ENCODE measurements at regions not wholly inside any gene's neighbourhood (a gene's known extent, or its start where the extent isn't known, plus 50 kb on each side); places are given as distances from the start of the nearest gene placed in this dataset.

DNA sequence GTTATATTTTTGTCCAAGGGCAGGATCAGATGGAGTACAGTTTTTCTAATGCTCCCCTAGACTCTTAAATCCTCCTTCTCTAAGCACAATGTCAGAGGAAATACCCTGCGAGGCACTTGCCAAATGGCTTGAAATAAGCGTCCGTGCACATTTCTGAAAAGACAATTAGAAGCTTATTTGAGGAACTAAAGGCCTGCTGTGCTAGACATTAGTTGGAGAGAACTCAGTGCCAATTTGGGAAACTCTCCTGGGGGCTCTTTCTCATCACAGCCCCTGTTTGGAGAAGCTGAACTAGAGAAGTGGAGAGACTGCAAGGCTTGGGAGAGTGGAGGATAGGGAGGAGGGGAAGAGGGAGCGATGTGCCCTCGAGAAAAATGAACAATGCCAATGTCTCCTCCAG lies 247.6 kb upstream of the C2CD4B start:
- peaks cover 0 to 55% (median 11%) of the 10 kb centered on the region in 12 donors for H3K4me1 ChIP-seq
- peak overlapping the region in 1 of 12 donors; percentile 25 for H3K27ac ChIP-seq
- no peaks in the 10 kb centered on the region for H3K27me3 ChIP-seq
- H3K4me3 ChIP-seq, result no peak overlapping the region
- ATAC-seq (no peak), DNase-seq (no peak)
- no peak for TF ChIP-seq POLR2A (IDR thresholded peaks at IDR 0.05)
- TF ChIP-seq CTCF (IDR thresholded peaks at IDR 0.05), result no peak
- WGBS, 4 donors, result 45 to 57% (median 51%) methylated on average over 5 of the region's 5 CpGs
- intact Hi-C loops (cut with DNase I), result no loop called here
- H3K36me3 ChIP-seq, result no peaks in the 10 kb centered on the region
- H3K9me3 ChIP-seq, result no peaks in the 10 kb centered on the region

DNA sequence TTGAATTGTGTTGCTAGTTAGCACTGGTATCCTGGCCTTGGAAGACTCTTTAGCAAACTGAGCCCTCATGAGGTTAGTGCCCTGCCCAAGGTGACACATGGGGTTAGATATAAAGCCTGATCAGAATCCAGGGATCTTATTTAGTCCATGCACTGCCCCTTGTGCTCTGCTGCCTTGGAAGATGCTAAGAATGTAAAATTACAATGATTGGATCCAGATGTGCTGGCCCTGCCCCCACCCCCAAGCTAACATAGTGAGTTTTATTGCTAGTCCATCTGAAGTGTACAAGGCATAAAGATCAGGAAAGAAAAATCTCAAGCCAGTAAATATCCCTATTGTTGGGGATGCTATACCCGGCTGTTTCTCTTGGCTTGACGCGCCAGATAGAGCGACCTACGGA lies 248.1 kb upstream of the C2CD4B start:
- intact Hi-C loops (cut with DNase I), result no loop called here
- Histone ChIP-seq H3K4me3 (no peak overlapping the region), H3K9me3 (no peaks in the 10 kb centered on the region), H3K27ac (peak overlapping the region in 1 of 12 donors; percentile 25), H3K4me1 (peaks cover 0 to 57% (median 11%) of the 10 kb centered on the region in 12 donors), H3K36me3 (no peaks in the 10 kb centered on the region), H3K27me3 (no peaks in the 10 kb centered on the region)
- no peak for TF ChIP-seq POLR2A (IDR thresholded peaks at IDR 0.05)
- no peak for TF ChIP-seq CTCF (IDR thresholded peaks at IDR 0.05)
- no peak for ATAC-seq
- WGBS, 4 donors, result 56 to 70% (median 63%) methylated on average over 5 of the region's 5 CpGs
- DNase-seq, result no peak

GRCh38 chr15:62413786-62414185 lies 248.7 kb upstream of the C2CD4B start:
- Histone ChIP-seq H3K27me3 (no peaks in the 10 kb centered on the region), H3K9me3 (no peaks in the 10 kb centered on the region), H3K4me1 (peaks cover 0 to 57% (median 10%) of the 10 kb centered on the region in 12 donors), H3K36me3 (no peaks in the 10 kb centered on the region), H3K27ac (no peak overlapping the region), H3K4me3 (no peak overlapping the region)
- intact Hi-C loops (cut with DNase I), result no loop called here
- DNase-seq (no peak), ATAC-seq (no peak)
- TF ChIP-seq POLR2A (IDR thresholded peaks at IDR 0.05), result no peak
- TF ChIP-seq CTCF (IDR thresholded peaks at IDR 0.05), result no peak

GRCh38 chr15:62415498-62415897 lies 250.4 kb upstream of the C2CD4B start:
- no peaks in the 10 kb centered on the region for H3K27me3 ChIP-seq
- ATAC-seq (peak in 1 of 4 donors; percentile 54), DNase-seq (peak in 1 of 5 donors; percentile 39)
- no peak overlapping the region for H3K27ac ChIP-seq
- no peak overlapping the region for H3K4me3 ChIP-seq
- peaks cover 0 to 51% (median 10%) of the 10 kb centered on the region in 12 donors for H3K4me1 ChIP-seq
- 72 to 83% (median 77%) methylated on average over 5 to 7 of the region's 7 CpGs for WGBS, 4 donors
- intact Hi-C loops (cut with DNase I), result no loop called here
- H3K9me3 ChIP-seq, result no peaks in the 10 kb centered on the region
- H3K36me3 ChIP-seq, result no peaks in the 10 kb centered on the region
- TF ChIP-seq POLR2A (IDR thresholded peaks at IDR 0.05), result no peak
- TF ChIP-seq CTCF (IDR thresholded peaks at IDR 0.05), result no peak

Data from heart left ventricle (tissue), 16 donors.